ENCODE measurements at regions not wholly inside any gene's neighbourhood (a gene's known extent, or its start where the extent isn't known, plus 50 kb on each side); places are given as distances from the start of the nearest gene placed in this dataset.

- no peaks in the 10 kb centered on the region for H3K36me3 ChIP-seq (ENCODE audit: insufficient read depth, low read length)
Measured at GRCh38 chr1:187267827-187268226, 439.1 kb downstream of the PLA2G4A start.

GRCh38 chr1:187270256-187270655 lies 441.5 kb downstream of the PLA2G4A start:
- Histone ChIP-seq H3K4me3 (ENCODE audit: low read length) (no peak overlapping the region), H3K4me1 (ENCODE audit: control insufficient read depth, insufficient read depth, low read length) (no peaks in the 10 kb centered on the region), H3K9me3 (replicated peaks; ENCODE audit: low read length) (no peaks in the 10 kb centered on the region), H3K9ac (ENCODE audit: low read depth, low read length) (no peak overlapping the region), H3K36me3 (ENCODE audit: insufficient read depth, low read length) (no peaks in the 10 kb centered on the region), H3K27me3 (ENCODE audit: control insufficient read depth, insufficient read depth, low read length) (no peaks in the 10 kb centered on the region), H3K4me2 (ENCODE audit: low read length) (no peak overlapping the region)

More at GRCh38 chr1:187267827-187268226, 439.1 kb downstream of the PLA2G4A start:
- Histone ChIP-seq H3K4me3 (ENCODE audit: low read length) (no peak overlapping the region), H3K9me3 (replicated peaks; ENCODE audit: low read length) (no peaks in the 10 kb centered on the region), H3K4me1 (ENCODE audit: control insufficient read depth, insufficient read depth, low read length) (no peaks in the 10 kb centered on the region), H3K4me2 (ENCODE audit: low read length) (no peak overlapping the region), H3K9ac (ENCODE audit: low read depth, low read length) (no peak overlapping the region), H3K27me3 (ENCODE audit: control insufficient read depth, insufficient read depth, low read length) (no peaks in the 10 kb centered on the region)

GRCh38 chr1:187275346-187275745 lies 446.6 kb downstream of the PLA2G4A start:
- no peaks in the 10 kb centered on the region for H3K36me3 ChIP-seq (ENCODE audit: insufficient read depth, low read length)
- H3K4me3 ChIP-seq (ENCODE audit: low read length), result no peak overlapping the region
- H3K9me3 ChIP-seq (replicated peaks; ENCODE audit: low read length), result no peaks in the 10 kb centered on the region

DNA sequence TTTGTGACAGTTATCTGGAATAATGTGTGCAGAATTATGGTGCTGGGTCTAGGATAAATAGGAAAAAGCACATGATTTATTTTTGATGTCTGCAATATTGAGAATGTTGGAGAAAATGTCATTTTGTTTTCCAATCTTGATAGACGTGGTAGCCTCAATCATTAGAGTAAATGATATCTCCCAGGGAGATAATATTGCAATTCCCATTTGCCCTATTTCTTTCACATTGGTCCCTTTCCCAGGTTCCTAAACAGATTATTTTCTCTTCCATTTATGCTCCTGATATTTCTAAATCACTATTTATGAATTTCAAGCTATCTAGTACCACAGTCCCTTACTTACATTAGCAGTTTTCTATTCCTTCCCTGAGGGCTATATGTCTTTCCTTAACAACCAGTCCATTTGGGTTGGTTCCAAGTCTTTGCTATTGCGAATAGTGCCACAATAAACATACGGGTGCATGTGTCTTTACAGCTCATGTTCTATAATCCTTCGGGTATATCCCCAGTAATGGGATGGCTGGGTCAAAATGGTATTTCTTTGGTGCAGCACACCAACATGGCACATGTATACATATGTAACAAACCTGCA lies 447.3 kb downstream of the PLA2G4A start:
- no peaks in the 10 kb centered on the region for H3K9me3 ChIP-seq (replicated peaks; ENCODE audit: low read length)
- H3K9ac ChIP-seq (ENCODE audit: low read depth, low read length), result no peak overlapping the region
- no peaks in the 10 kb centered on the region for H3K27me3 ChIP-seq (ENCODE audit: control insufficient read depth, insufficient read depth, low read length)
- H3K4me1 ChIP-seq (ENCODE audit: control insufficient read depth, insufficient read depth, low read length), result no peaks in the 10 kb centered on the region
- H3K36me3 ChIP-seq (ENCODE audit: insufficient read depth, low read length), result no peaks in the 10 kb centered on the region
- no peak overlapping the region for H3K4me2 ChIP-seq (ENCODE audit: low read length)
- H3K4me3 ChIP-seq (ENCODE audit: low read length), result no peak overlapping the region

More at GRCh38 chr1:187275346-187275745, 446.6 kb downstream of the PLA2G4A start:
- Histone ChIP-seq H3K9ac (ENCODE audit: low read depth, low read length) (no peak overlapping the region), H3K4me1 (ENCODE audit: control insufficient read depth, insufficient read depth, low read length) (no peaks in the 10 kb centered on the region), H3K4me2 (ENCODE audit: low read length) (no peak overlapping the region), H3K27me3 (ENCODE audit: control insufficient read depth, insufficient read depth, low read length) (no peaks in the 10 kb centered on the region)

DNA sequence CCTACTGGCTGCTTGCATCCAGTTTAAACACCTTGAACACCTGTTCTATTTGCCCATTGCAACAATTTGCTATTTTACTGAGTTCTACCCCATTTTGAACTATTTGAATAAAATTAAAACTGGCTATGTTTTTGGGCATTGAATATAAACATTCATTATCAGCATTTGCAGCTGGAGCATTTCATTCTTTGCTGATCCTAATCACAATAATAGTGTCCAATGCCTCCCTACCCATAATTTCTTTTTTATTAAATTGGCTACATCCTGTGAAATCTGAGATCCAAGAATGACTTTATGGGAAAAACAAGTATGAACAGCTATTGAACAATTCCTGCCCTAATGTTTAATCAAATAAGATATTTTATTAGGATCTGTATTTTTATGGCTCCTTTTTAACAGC lies 447.9 kb downstream of the PLA2G4A start:
- Histone ChIP-seq H3K9ac (ENCODE audit: low read depth, low read length) (no peak overlapping the region), H3K36me3 (ENCODE audit: insufficient read depth, low read length) (no peaks in the 10 kb centered on the region), H3K4me3 (ENCODE audit: low read length) (no peak overlapping the region), H3K9me3 (replicated peaks; ENCODE audit: low read length) (no peaks in the 10 kb centered on the region), H3K4me1 (ENCODE audit: control insufficient read depth, insufficient read depth, low read length) (no peaks in the 10 kb centered on the region), H3K27me3 (ENCODE audit: control insufficient read depth, insufficient read depth, low read length) (no peaks in the 10 kb centered on the region), H3K4me2 (ENCODE audit: low read length) (no peak overlapping the region)

DNA sequence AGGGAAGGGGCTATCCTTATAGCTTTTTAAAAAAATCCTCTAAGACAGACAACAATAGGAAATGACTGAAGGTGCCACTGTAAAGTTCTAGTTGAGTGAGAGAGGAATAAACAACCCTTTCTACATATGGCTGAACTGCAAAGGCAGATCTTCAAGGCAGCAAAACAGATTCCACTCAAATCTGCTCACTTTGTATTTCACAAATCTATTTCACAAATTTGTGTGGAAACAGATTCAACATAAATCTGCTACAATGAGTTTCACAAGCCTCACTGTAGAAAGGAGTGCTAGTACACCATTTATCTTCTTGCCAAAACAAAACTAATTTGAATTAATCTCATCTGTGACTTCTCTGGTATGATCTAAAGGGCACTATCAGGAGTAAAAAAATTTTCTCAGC lies 451.3 kb downstream of the PLA2G4A start:
- Histone ChIP-seq H3K4me1 (ENCODE audit: control insufficient read depth, insufficient read depth, low read length) (no peaks in the 10 kb centered on the region), H3K9ac (ENCODE audit: low read depth, low read length) (no peak overlapping the region), H3K4me3 (ENCODE audit: low read length) (no peak overlapping the region), H3K27me3 (ENCODE audit: control insufficient read depth, insufficient read depth, low read length) (no peaks in the 10 kb centered on the region), H3K4me2 (ENCODE audit: low read length) (no peak overlapping the region), H3K36me3 (ENCODE audit: insufficient read depth, low read length) (no peaks in the 10 kb centered on the region), H3K9me3 (replicated peaks; ENCODE audit: low read length) (no peaks in the 10 kb centered on the region)

- Histone ChIP-seq H3K4me3 (ENCODE audit: low read length) (no peak overlapping the region), H3K4me2 (ENCODE audit: low read length) (no peak overlapping the region), H3K4me1 (ENCODE audit: control insufficient read depth, insufficient read depth, low read length) (no peaks in the 10 kb centered on the region), H3K9ac (ENCODE audit: low read depth, low read length) (no peak overlapping the region), H3K27me3 (ENCODE audit: control insufficient read depth, insufficient read depth, low read length) (no peaks in the 10 kb centered on the region), H3K36me3 (ENCODE audit: insufficient read depth, low read length) (no peaks in the 10 kb centered on the region), H3K9me3 (replicated peaks; ENCODE audit: low read length) (no peaks in the 10 kb centered on the region)
Measured at GRCh38 chr1:187281085-187281484, 452.3 kb downstream of the PLA2G4A start.

DNA sequence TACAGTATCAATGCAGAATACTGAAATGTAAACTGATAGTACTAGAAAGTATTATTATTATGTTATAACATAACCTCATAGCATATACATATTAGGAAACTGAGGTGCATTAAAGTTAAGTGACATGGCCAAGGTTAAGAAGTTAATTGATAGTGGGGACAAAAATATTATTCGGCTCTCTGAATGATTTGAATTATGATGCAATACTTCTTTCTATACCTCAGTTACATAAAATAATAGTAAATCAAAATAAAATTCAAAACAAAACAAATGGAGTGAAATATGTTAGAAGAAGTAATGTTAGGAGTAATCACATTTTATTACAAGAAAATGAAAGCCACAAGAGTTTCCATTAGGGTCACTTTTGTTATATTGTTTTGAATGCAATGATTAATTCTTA lies 455.2 kb downstream of the PLA2G4A start:
- Histone ChIP-seq H3K27me3 (ENCODE audit: control insufficient read depth, insufficient read depth, low read length) (no peaks in the 10 kb centered on the region), H3K4me1 (ENCODE audit: control insufficient read depth, insufficient read depth, low read length) (no peaks in the 10 kb centered on the region), H3K4me3 (ENCODE audit: low read length) (no peak overlapping the region), H3K9ac (ENCODE audit: low read depth, low read length) (no peak overlapping the region), H3K4me2 (ENCODE audit: low read length) (no peak overlapping the region), H3K9me3 (replicated peaks; ENCODE audit: low read length) (no peaks in the 10 kb centered on the region), H3K36me3 (ENCODE audit: insufficient read depth, low read length) (no peaks in the 10 kb centered on the region)

DNA sequence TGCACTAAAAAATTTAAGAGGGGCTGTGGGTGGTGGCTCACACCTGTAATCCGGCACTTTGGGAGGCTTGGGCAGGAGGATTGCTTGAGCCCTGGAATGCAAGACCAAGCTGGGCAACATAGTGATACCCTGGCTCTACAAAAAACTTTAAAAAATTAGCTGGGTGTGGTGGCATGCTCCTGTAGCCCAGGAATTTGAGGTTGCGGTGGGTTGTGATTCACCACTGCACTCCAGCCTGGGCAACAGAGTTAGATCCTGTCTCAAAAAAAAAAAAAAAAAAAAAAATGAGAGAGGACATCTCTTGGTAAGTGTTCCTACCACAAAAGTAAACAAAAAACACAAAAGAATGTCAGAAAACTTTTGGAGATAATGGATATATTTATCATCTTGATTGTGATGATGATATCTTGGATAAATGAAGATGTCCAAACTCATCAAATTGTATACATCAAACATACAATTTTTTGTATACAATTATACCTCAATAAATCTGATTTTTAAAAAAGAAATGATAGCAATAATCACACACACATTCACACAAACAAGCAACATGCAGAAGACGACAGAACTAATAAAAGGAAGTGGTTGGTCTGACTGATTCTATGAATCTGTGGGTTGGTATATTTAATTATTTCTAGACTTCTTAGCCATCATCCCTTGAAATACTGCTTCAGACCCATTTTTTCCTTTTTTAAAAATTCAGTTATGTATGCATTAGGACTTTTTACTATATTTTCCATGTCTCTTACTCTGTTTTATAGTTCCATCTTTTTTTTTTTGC lies 465.9 kb downstream of the PLA2G4A start:
- no peaks in the 10 kb centered on the region for H3K36me3 ChIP-seq (ENCODE audit: insufficient read depth, low read length)
- no peak overlapping the region for H3K4me2 ChIP-seq (ENCODE audit: low read length)

GRCh38 chr1:187300081-187300480 lies 471.3 kb downstream of the PLA2G4A start:
- H3K4me1 ChIP-seq (ENCODE audit: control insufficient read depth, insufficient read depth, low read length), result no peaks in the 10 kb centered on the region
- H3K9ac ChIP-seq (ENCODE audit: low read depth, low read length), result no peak overlapping the region
- no peaks in the 10 kb centered on the region for H3K36me3 ChIP-seq (ENCODE audit: insufficient read depth, low read length)
- H3K27me3 ChIP-seq (ENCODE audit: control insufficient read depth, insufficient read depth, low read length), result no peaks in the 10 kb centered on the region
- H3K4me2 ChIP-seq (ENCODE audit: low read length), result no peak overlapping the region
- no peak overlapping the region for H3K4me3 ChIP-seq (ENCODE audit: low read length)
- H3K9me3 ChIP-seq (replicated peaks; ENCODE audit: low read length), result peaks cover 5% of the 10 kb centered on the region

More for the DNA sequence above, 465.9 kb downstream of the PLA2G4A start:
- Histone ChIP-seq H3K4me1 (ENCODE audit: control insufficient read depth, insufficient read depth, low read length) (no peaks in the 10 kb centered on the region), H3K27me3 (ENCODE audit: control insufficient read depth, insufficient read depth, low read length) (no peaks in the 10 kb centered on the region), H3K4me3 (ENCODE audit: low read length) (no peak overlapping the region), H3K9me3 (replicated peaks; ENCODE audit: low read length) (no peaks in the 10 kb centered on the region), H3K9ac (ENCODE audit: low read depth, low read length) (no peak overlapping the region)

- Histone ChIP-seq H3K4me1 (ENCODE audit: control insufficient read depth, insufficient read depth, low read length) (no peaks in the 10 kb centered on the region), H3K4me3 (ENCODE audit: low read length) (no peak overlapping the region), H3K27me3 (ENCODE audit: control insufficient read depth, insufficient read depth, low read length) (no peaks in the 10 kb centered on the region), H3K9me3 (replicated peaks; ENCODE audit: low read length) (peaks cover 5% of the 10 kb centered on the region), H3K36me3 (ENCODE audit: insufficient read depth, low read length) (no peaks in the 10 kb centered on the region), H3K9ac (ENCODE audit: low read depth, low read length) (no peak overlapping the region), H3K4me2 (ENCODE audit: low read length) (no peak overlapping the region)
Measured at GRCh38 chr1:187306710-187307415, 478.1 kb downstream of the PLA2G4A start.
